Hepatocyte (in vitro differentiated cells): ENCODE measurements at regions not wholly inside any gene's neighbourhood (a gene's known extent, or its start where the extent isn't known, plus 50 kb on each side); places are given as distances from the start of the nearest gene placed in this dataset.

Source experiments
- CTCF ChIP-seq: fragments of 200-600 bp; sonication (generic); IDR thresholded peaks from 2 replicates; pipeline ENCODE4 v1.5.1; 2016; ENCODE audit warnings: antibody characterized with exemption, mild to moderate bottlenecking; ENCODE audit not compliant: poor library complexity
- EZH2phosphoT487 ChIP-seq: fragments of 200-600 bp; sonication (generic); IDR thresholded peaks from one replicate; pipeline ENCODE4 v1.6.1; 2018; ENCODE audit warnings: antibody characterized with exemption, mild to moderate bottlenecking, low read depth, moderate library complexity; ENCODE audit not compliant: unreplicated experiment, severe bottlenecking

GRCh38 chr3:35380196-35380595 is 259.1 kb upstream of the ARPP21 start:
- no peak for TF ChIP-seq CTCF
- no peak for TF ChIP-seq EZH2phosphoT487
